HG02588 (cell line): ENCODE measurements at regions not wholly inside any gene's neighbourhood (a gene's known extent, or its start where the extent isn't known, plus 50 kb on each side); places are given as distances from the start of the nearest gene placed in this dataset.

ENCODE experiments used
- ATAC-seq: cut with Tn5 transposase; IDR thresholded peaks from one replicate; pipeline ENCODE4 v1.9.1; 2021; ENCODE audit warnings: mild to moderate bottlenecking, moderate library complexity; ENCODE audit not compliant: unreplicated experiment

DNA sequence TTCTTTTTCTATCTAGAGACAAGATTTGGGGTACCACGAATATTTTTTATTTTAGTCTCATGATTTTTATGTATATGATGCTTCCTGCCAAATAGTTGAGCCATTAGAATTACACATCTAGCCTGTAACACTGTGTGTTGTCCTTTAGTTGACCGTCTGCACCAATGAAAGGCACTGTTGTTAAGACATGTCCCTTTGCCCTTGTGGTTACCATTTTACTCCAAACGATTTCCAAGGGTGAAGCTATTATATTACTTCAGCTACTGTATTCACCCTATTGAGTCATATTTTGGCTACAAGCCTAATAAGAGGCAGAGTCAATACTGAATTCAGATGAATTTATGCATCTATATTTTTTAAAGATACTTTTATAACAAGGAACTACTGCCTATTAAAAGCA lies 207.6 kb downstream of the CETN3 start:
- ATAC-seq: no peak

DNA sequence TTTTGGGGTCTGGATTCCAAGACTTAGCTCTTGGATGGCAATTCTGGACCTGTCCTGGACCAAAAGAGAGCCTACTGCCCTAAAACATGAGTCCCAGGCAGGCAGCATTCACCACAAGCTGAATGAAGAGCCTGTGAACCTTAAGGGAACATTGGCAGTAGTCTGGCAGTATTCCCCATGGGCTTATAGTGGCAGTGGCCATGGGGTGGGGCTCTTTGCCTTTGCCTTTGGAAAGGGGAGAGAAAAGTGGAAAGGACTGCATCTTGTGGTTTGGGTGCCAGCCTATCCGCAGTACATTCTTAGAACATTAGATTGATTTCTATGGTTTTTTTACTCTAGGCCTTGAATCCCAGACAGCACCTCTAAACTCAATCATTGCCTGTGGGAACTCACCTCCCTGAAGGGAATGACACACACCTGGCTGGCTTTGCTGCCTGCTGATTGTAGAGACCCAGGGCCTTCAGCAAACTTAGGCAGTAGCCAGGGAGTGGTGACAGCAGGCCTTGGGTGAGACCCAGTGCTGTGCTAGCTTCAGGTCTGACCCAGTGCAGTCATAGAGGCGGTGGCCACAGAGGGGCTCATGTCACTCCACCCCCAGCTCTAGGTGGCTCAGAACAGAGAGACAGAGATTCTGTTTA lies 216.3 kb downstream of the CETN3 start:
- ATAC-seq: no peak

DNA sequence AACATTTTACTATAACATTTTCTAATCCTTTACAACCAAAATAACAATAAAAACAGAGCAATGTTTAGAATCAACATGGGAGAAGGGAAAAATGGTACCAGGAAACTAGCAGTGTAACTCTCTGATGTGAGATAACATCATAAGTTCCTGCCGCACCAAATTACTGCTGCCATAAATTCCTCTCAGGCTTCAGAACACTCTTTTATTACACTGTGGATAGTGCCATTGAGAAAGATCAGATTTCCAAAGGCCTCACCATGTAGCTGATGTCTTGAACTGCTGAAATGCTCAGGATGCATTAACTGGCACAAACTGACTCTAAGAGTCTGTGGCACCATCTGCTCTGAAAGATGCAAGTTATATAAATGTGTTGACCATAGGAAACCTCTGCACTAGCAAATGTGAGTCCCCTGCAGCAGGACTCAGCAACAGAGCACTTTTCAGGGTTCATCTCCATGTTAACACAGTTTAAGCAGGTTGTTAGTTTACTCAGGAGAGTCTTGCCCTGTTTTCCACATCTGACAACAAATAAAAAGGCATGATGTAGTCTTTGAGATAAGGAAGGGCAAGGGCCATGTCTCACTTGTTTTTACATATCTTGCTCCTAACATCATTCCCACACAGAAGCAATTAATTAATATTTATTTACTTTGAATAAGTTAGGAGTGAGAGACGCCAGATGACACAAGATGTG lies 218.1 kb downstream of the CETN3 start:
- no peak for ATAC-seq

DNA sequence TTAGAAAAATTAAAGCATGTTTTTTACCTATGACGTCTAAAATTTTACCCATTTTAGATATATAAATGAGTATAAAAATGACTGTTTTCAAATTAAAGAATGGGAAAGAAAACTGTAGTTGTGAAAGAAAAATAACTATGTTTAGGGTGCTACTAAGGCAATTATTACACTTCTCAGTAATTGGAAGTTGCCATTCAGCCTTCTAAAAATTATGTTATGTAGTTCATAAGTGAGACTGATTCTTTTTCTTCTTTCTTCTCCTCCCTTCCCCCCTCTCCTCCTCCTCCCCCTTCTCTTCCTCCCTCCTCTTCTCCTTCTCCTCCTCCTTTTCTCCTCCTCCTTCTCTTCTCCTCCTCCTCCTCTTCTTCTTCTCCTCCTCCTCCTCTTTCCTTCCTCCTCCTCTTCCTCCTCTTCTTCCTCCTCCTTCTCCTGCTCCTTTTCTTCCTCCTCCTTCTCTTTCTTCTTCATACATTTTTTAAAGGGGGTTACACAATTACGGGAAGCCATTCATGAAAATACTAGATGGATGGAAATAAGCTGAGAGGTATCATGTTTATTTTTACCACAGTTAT lies 223.6 kb downstream of the CETN3 start:
- ATAC-seq: no peak

DNA sequence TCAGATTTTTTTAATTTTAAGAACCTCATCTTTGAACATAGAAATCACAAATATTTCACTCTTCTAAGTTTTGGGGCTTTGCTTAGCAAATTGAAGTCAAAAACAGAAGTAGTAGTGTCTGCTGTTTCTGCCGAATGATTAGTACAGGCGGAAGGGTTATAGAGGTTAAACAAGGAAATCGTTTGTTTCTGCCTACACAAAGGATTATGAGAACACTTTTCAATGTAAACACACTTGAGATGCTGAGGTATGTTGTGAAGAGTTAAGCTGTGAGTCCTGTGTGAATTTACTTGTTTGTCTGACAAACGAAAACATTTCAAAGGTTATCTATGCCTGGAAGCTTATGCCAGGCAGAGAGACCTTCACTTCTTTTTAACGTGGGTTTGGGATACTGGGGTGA lies 224.8 kb downstream of the CETN3 start:
- no peak for ATAC-seq

DNA sequence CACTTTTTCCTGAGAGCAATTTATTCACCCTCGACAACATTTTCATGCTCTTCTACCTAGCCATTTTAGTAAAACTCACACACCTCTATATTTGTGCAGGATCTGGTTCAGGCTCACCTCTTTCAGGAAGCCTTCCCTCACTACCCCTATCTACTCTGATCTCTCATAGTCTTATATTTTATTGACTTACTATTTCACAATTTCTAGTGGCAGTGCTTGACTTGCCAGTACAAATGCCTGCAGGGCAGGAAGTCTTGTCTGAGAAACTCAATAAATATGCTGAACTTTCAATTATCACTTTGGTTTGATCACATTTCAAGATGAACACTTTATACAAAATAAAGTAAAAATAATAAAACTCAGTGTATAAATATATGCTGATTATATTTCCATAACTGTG lies 226.8 kb downstream of the CETN3 start:
- no peak for ATAC-seq

DNA sequence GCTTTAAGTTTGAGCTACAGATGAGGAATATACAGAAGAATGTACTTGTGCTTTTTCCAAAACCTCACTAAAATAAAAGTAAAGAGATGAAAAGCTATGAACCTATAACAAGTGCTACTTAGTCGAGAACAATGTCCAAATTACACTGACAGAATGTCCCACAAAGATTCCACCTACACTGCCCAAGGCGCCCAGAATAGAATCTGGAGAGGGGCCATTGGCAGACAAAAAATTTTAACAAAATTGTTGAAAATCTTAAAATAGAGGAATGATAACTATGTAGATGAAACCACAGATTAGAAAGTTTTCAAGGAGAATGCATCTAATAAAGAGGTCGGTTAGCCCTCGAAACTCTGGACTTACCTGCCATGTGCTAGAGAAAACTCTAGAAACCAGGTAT lies 235.3 kb downstream of the CETN3 start:
- ATAC-seq: no peak

DNA sequence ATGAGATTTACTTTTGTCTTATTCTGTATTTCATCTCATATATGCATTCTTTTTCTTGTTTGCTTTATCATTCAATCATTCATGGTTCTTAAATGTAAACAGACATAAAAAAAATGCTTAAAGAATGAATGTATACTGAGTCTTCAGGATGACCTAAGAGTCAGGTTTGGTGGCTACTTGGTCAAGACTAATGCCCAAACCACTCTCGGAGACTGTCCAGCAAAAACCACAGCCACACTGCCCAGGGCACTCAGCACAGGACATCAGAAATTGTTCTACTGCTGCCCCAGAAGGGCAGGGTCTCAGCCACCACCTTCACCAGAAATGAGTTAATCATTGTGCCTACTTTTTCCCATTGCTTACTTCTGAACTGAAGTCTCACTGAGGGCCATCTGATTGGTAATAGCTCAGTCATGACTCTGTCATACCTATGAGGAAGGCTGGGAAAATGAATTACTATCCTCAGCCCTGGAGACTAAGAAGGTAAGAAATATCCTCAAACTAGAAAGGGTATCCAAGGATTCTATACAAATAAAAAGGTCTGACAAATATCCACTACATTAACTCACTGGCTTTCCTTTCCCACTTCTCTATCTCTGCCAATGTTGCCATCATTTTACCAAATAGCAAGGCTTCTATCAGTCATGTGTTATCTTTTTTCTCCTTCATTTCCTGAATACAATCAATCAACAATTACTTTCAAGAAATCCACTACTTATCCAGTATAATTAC lies 236.1 kb downstream of the CETN3 start:
- no peak for ATAC-seq

DNA sequence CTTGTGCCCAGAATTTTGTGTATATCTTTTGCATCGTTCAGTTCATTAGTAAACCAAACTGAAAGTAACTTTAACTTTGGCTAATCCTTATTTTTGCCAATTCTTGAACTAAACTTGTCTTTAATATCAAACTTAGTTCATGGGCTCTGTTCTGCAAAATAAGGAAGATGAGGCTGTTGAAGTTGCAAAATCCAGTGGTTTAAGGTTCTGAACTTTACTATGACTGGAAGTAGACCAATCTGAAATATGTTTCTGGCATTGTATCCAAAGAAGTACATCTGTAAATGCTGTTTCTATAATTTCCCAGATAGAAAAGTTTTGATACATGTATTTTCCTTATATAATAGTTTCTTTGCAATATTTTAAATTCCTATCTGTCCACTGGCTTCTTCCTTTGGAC lies 238.1 kb downstream of the CETN3 start:
- ATAC-seq: no peak

DNA sequence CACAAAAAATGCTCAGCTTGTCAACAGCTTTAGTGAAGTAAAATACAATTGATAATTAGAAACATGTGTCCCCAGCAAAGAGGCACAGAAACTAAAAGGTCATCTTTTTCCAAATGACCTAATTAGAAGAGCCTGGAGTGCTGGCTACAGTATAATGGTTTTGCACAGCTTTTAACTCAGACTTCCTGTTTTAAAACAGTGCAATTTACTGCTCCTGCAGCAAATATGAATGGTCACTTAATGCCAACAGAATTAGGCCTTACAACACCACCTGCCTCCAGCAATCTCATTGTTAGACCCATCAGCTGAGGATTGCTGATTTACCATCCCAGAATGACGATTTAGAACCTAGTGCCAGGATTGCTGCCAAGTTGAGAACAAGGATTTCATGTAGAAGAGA lies 239.3 kb downstream of the CETN3 start:
- no peak for ATAC-seq

DNA sequence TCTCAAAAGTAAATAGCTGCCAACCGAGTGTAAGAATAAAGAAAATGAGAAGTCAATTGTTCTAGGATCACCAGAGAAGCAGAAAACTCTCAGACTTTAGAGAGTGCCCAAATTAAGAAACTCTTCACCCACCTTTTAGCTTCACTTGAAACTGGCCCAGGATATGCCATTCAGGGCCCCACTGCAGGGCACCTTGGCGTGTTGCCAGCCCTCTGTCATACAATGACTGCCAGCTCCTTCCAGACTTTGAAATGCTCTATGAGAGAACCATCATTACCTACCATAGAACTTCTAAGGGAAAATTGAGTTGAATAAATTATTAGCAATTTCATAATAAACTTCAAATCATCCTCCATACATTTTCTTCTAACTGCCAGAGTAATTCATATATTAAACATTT lies 240.5 kb downstream of the CETN3 start:
- no peak for ATAC-seq

DNA sequence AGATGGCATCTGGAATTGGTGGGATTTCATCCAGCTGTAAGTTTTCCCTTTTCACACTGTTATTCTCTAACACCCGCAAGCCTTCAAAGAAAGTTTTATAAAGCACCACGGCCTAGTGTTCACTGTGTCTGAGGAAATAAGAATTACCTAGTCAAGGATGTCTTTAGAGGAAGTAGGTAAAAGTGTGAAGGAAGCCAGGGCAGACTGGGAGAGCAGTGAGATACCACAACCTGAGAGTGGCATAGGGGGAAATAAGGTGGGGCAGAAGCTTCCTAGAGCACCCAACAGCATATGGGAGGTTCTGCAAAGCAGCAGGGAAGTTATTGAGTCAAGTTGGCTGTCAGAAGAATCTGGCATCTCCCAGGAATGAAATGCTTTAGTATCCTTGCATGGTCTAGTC lies 241.2 kb downstream of the CETN3 start:
- no peak for ATAC-seq

DNA sequence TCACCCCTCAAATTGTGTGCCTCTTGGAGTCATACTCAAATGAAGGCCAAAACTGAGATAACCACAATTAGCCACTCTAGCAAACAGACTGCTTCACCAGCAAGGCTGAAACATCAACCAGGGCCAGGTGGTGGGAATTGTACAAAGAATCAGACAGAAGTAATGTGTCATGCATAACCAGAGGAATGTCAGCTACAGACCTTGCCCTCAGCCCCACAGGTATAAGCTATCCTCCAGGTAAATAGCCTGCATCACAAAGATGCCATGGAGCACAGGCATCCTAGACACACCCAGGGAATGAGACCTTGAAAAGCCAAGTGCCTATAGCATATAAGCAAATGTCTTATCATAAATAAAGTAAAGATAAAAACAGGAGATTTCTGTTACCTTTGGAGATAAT lies 242.7 kb downstream of the CETN3 start:
- no peak for ATAC-seq

DNA sequence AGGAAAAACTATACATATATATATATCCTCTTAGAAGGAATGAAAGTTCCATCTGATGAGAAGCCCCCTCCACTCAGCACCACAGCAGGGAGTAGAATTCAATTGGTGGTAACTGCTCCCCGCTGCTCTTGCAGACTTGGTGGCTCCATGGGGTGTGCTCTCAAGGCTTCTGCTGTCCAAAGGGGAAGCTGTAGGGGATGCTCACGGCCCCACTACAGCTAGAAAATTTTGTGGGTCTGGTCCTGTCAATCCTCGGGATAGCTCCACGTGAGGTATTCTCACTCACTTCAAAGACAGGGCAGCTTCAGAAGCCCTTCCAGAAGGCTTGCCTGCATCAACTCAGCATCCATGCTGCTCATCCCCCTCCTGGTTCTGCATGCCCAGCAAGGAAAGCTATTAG lies 247.2 kb downstream of the CETN3 start:
- no peak for ATAC-seq

DNA sequence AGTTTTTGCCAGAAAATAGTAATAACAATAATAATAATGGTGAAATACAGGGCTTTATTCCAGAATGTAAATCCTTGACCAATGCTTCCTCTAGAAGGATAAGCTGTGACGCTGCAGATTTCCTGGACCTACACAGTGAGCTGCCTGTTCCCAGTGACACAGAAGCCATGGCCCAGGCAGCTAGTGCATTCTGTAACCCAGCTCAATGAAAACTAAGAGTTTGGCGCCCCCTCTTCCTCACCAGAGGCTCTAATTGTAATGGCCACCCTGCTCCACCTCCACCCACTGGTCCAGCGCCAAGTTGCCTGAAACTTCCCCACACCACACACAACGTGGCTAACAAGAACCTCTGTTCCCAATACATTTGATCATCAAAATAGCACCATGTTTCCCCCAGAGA lies 248.1 kb downstream of the CETN3 start:
- no peak for ATAC-seq

DNA sequence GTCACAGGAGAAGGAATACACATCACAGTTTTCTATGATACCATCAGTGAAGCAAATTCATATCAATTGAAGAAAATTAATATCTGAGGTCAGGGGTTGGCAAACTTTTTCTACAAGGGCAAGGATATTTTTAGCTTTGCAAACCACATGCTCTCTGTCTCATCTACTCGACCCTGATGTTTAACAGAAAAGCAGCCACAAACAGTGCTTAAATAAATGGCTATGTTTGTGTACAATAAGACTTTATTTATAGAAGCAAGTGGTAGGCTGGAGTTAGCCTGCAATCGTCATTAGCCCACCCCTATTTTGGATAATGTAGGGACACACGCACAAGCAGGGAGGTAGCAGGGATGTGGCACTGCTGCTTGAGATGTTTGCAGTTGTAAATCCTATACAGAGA lies 251.4 kb downstream of the CETN3 start:
- ATAC-seq: no peak

DNA sequence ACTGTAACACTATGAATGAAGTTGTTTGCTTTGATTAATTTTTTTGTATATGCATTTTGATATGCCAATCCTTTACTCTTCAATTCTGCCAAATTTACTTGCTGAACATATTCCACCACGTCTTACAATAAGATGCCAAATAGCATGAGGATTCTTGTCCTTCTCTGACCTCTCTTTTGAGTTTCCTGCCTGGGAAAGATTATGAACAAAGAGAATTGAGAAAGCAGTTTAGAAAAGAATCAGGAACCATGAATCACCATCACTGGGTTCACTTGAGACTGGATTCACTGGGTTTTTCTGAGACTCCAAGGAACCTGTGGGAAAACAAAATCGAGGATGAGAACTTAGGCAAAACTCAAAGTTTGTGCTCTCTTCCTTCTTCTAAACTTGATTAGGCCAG lies 256.5 kb downstream of the CETN3 start:
- ATAC-seq: no peak

DNA sequence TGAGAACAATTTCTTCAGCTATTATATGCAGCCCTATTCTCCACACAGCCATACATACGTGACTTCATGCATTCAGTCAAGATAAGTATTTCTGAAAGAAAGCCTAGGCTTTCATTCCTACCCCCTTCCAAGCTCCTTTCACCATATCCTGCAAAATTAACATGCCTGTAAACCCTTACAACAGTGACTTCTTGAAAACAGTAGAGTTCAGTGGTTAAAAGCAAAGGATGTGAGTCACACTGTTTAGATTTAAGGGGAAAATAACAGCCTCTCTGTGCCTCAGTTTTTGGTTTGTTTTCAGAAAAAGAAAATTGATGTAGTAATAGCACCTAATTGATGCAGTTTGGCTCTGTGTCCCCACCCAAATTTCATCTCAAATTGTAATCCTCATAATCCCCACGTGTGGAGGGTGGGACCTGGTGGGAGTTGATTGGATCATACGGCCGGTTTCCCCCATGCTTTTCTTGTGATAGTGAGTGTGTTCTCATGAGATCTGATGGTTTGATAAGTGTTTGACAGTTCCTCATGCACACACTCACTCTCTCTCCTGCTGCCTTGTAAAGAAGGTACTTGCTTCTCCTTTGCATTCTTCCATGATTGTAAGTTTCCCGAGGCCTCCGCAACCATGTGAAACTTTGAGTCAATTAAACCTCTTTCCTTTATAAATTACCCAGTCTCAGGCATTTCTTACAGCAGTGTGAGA lies 264.8 kb downstream of the CETN3 start:
- ATAC-seq: no peak

DNA sequence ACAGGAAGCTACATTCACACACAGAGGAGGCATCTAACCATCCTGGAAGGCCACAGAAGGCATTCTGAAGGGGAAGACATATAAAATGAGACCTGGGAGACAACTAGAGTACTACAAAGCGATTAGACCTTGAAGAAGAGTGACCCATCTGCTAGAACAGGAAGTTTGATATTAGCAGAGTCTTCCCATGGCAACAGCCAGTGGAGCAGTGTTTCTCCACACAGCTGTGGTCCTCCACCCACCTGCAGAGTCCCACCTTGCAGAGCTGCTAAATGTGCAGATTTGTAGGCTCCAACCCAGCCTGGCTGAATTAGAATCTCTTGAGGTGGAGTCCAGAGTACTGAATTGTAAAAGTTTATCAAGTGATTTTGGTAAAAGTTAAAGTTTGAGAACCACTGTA lies 267.0 kb downstream of the CETN3 start:
- no peak for ATAC-seq

DNA sequence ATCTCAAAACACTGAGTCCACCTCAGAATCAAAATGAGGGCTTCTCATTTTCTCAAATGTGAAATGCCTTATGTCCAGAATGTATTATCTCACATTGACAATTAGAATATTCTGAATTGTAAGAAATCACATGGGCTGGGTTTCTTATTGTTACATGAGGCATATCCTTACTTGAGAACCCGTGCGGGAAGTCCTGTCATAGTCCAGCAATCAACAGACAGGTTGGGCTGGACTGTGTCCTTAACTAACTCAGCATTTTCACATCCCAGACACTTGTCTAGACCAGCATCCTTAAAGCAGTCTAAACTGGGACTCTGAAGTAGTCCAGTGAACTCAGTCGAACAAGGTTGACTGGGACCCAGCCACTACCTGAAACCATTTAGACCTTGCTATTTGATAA lies 267.6 kb downstream of the CETN3 start:
- no peak for ATAC-seq

DNA sequence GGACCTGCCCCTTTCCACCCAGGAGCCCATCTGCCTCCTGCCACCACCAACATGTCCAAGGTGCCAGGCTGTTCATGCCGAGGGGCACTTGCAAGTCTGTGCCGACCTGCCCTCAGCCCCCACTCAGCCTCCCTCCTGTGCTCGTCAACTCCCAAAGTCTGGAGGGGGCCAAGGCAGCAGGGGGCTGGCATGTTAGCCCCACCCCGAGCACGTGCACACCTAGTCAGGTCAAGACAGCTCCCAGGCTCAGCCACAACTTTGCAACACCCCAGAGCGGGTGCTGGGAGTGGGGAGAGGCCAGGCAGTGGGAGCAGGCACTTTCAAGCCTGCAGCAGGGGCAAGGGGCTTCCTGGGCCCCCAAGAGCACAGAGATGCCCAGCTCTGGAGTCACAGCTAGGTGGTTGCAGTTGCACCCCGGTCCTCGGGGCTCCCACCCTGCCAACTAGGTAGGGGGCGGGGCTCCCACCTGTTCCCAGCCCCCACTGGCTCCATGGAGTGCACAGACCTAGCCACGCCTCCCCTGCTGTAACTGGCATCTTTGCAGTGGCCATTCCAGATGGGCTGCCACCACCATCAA lies 272.5 kb downstream of the CETN3 start:
- ATAC-seq: no peak
